CD4-positive, alpha-beta T cell (primary cell): ENCODE measurements at regions not wholly inside any gene's neighbourhood (a gene's known extent, or its start where the extent isn't known, plus 50 kb on each side); places are given as distances from the start of the nearest gene placed in this dataset.

Experiments used
- ATAC-seq: fragments of 200-7000 bp; cut with Tn5 transposase; one replicate; pipeline ENCODE4 v1.10.0; 2022; ENCODE audit warnings: mild to moderate bottlenecking; ENCODE audit not compliant: poor library complexity
- CTCF ChIA-PET: fragments of 350-600 bp; sonication (Branson Sonifier 250); formaldehyde crosslinking; loops from one replicate; lab custom pipeline; 2021; ENCODE audit warnings: antibody characterized with exemption, inconsistent platforms; lab: Charles Lee
- POLR2A ChIA-PET: fragments of 350-600 bp; sonication (Branson Sonifier 250); formaldehyde crosslinking; loops from one replicate; lab custom pipeline; 2021; ENCODE audit warnings: antibody characterized with exemption, inconsistent platforms; lab: Charles Lee
- DNase-seq, 14 experiments: peaks; one replicate each; pipeline ENCODE4 v3.0.0-alpha.2; 2013 to 2020; ENCODE audit warnings: mixed read lengths in 2 of 14
- H3K27ac ChIP-seq, 2 donors: one replicate each; pipeline versions ENCODE4 v1.5.1 to v1.7.0; 2013; ENCODE audit warnings: low read length in 2 of 2, low read depth in 1 of 2, mild to moderate bottlenecking in 1 of 2
- H3K27me3 ChIP-seq, 2 experiments: 1 replicate in 1 of 2; 2 replicates in 1 of 2; pipeline versions ENCODE4 v1.6.1 to v1.7.0; 2013; ENCODE audit warnings: low read length in 2 of 2, control low read depth in 1 of 2, mild to moderate bottlenecking in 1 of 2, moderate library complexity in 1 of 2; ENCODE audit not compliant: insufficient read depth in 2 of 2, control insufficient read depth in 1 of 2
- H3K36me3 ChIP-seq: one replicate; pipeline ENCODE4 v1.6.1; 2013; ENCODE audit warnings: low read length, control low read depth; ENCODE audit not compliant: insufficient read depth
- H3K4me1 ChIP-seq: one replicate; pipeline ENCODE4 v1.6.1; 2013; ENCODE audit warnings: low read length, control low read depth; ENCODE audit not compliant: insufficient read depth
- H3K4me3 ChIP-seq: one replicate; pipeline ENCODE4 v1.5.1; 2013; ENCODE audit warnings: mild to moderate bottlenecking, low read length, moderate library complexity
- H3K9me3 ChIP-seq, 2 experiments: 1 replicate in 1 of 2; 2 replicates in 1 of 2; pipeline versions ENCODE4 v1.6.1 to v1.7.0; 2013; ENCODE audit warnings: low read length in 2 of 2, mild to moderate bottlenecking in 2 of 2, control low read depth in 1 of 2, moderate library complexity in 1 of 2; ENCODE audit not compliant: control insufficient read depth in 1 of 2, insufficient read depth in 1 of 2
- H3K27ac Mint-ChIP-seq: one replicate; pipeline ENCODE4 v1.8.0; 2020; ENCODE audit warnings: mixed read lengths
- H3K27me3 Mint-ChIP-seq: one replicate; pipeline ENCODE4 v1.8.0; 2021; ENCODE audit warnings: mixed read lengths
- H3K36me3 Mint-ChIP-seq: one replicate; pipeline ENCODE4 v1.8.0; 2021; ENCODE audit warnings: low read depth, mixed read lengths
- H3K4me1 Mint-ChIP-seq: one replicate; pipeline ENCODE4 v1.8.0; 2021; ENCODE audit warnings: low read depth, mixed read lengths
- H3K4me3 Mint-ChIP-seq: one replicate; pipeline ENCODE4 v1.8.0; 2020; ENCODE audit warnings: mild to moderate bottlenecking, mixed read lengths
- H3K9me3 Mint-ChIP-seq: one replicate; pipeline ENCODE4 v1.8.0; 2020; ENCODE audit warnings: mixed read lengths
- CTCF ChIP-seq: fragments of 200-600 bp; IDR thresholded peaks from one replicate; pipeline ENCODE4 v1.8.0; 2022; ENCODE audit warnings: antibody characterized with exemption, mild to moderate bottlenecking
- intact Hi-C, 2 experiments: fragments of 100-400 bp; cut with DNase I in 1 of 2; cut with micrococcal nuclease in 1 of 2; formaldehyde crosslinking; loops; one replicate each; pipeline versions ENCODE4 v1.15.1 to v1.9.0; 2023 to 2025; cut with DNase I, micrococcal nuclease

GRCh38 chrX:116226665-116227484 is 56.3 kb downstream of the AGTR2 start:
- no peaks in the 10 kb centered on the region for H3K9me3 Mint-ChIP-seq
- ChIA-PET CTCF (no interaction called here), POLR2A (no interaction called here)
- no peak for DNase-seq
- no peaks in the 10 kb centered on the region for H3K9me3 ChIP-seq
- no peaks in the 10 kb centered on the region for H3K27me3 ChIP-seq
- no peak overlapping the region for H3K4me3 Mint-ChIP-seq
- no peak for TF ChIP-seq CTCF
- H3K4me3 ChIP-seq: no peak overlapping the region
- H3K36me3 ChIP-seq: no peaks in the 10 kb centered on the region
- H3K4me1 ChIP-seq: no peaks in the 10 kb centered on the region
- H3K4me1 Mint-ChIP-seq: no peaks in the 10 kb centered on the region
- no peaks in the 10 kb centered on the region for H3K36me3 Mint-ChIP-seq
- no peak overlapping the region for H3K27ac Mint-ChIP-seq
- no peak overlapping the region for H3K27ac ChIP-seq
- no peaks in the 10 kb centered on the region for H3K27me3 Mint-ChIP-seq
- no peak for ATAC-seq
- intact Hi-C loops: no loop called here

GRCh38 chrX:116230130-116230898 is 59.8 kb downstream of the AGTR2 start:
- no peak for TF ChIP-seq CTCF
- ATAC-seq: no peak

GRCh38 chrX:116232833-116233232 is 62.3 kb downstream of the AGTR2 start:
- Mint-ChIP-seq H3K9me3 (no peaks in the 10 kb centered on the region), H3K27ac (no peak overlapping the region), H3K4me1 (no peaks in the 10 kb centered on the region), H3K4me3 (no peak overlapping the region), H3K36me3 (no peaks in the 10 kb centered on the region), H3K27me3 (no peaks in the 10 kb centered on the region)
- TF ChIP-seq CTCF: no peak
- Histone ChIP-seq H3K4me3 (no peak overlapping the region), H3K4me1 (no peaks in the 10 kb centered on the region), H3K27ac (no peak overlapping the region), H3K27me3 (no peaks in the 10 kb centered on the region), H3K36me3 (no peaks in the 10 kb centered on the region), H3K9me3 (no peaks in the 10 kb centered on the region)
- intact Hi-C loops: no loop called here
- no peak for ATAC-seq
- ChIA-PET POLR2A (no interaction called here), CTCF (no interaction called here)
- no peak for DNase-seq

More at GRCh38 chrX:116230130-116230898, 59.8 kb downstream of the AGTR2 start:
- CTCF ChIA-PET: no interaction called here
- H3K27me3 Mint-ChIP-seq: no peaks in the 10 kb centered on the region
- H3K9me3 Mint-ChIP-seq: no peaks in the 10 kb centered on the region
- Histone ChIP-seq H3K27ac (no peak overlapping the region), H3K4me1 (no peaks in the 10 kb centered on the region), H3K4me3 (no peak overlapping the region), H3K27me3 (no peaks in the 10 kb centered on the region), H3K9me3 (no peaks in the 10 kb centered on the region), H3K36me3 (no peaks in the 10 kb centered on the region)
- no peak for DNase-seq
- no peaks in the 10 kb centered on the region for H3K4me1 Mint-ChIP-seq
- POLR2A ChIA-PET: no interaction called here
- H3K4me3 Mint-ChIP-seq: no peak overlapping the region
- H3K27ac Mint-ChIP-seq: no peak overlapping the region
- intact Hi-C loops: no loop called here
- no peaks in the 10 kb centered on the region for H3K36me3 Mint-ChIP-seq
